GM12872 (cell line): ENCODE measurements at regions not wholly inside any gene's neighbourhood (a gene's known extent, or its start where the extent isn't known, plus 50 kb on each side); places are given as distances from the start of the nearest gene placed in this dataset.
A peak's percentile ranks its signal among the peaks of the same experiment; 100 is the strongest.

ENCODE experiments used
- TF ChIP-seq, protein P1 (sequence below): IDR thresholded peaks from 3 replicates; pipeline ENCODE4 v1.5.1; 2011; ENCODE audit warnings: low read depth, mild to moderate bottlenecking, low read length, moderate library complexity; ENCODE audit not compliant: insufficient read depth

DNA sequence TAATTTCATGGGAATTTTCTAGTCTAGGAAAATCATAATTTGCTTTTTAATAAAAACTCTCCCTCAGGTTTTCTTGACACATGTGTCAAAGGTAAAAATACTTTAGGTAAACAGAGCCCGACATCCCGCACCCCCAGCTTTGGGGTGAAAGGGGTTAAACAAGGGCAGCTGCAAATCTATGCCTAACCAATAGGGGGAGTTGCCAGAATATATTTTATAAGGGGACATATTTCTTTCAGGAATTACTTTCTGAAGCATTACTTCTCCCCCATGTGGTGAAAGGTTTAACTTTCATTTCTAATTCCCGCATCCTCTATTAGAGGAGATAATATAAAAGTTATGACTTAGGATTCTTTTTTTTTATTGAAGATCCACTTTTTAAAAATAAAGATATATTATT is 53.9 kb upstream of the HEPH start:
- TF ChIP-seq, protein P1, sequence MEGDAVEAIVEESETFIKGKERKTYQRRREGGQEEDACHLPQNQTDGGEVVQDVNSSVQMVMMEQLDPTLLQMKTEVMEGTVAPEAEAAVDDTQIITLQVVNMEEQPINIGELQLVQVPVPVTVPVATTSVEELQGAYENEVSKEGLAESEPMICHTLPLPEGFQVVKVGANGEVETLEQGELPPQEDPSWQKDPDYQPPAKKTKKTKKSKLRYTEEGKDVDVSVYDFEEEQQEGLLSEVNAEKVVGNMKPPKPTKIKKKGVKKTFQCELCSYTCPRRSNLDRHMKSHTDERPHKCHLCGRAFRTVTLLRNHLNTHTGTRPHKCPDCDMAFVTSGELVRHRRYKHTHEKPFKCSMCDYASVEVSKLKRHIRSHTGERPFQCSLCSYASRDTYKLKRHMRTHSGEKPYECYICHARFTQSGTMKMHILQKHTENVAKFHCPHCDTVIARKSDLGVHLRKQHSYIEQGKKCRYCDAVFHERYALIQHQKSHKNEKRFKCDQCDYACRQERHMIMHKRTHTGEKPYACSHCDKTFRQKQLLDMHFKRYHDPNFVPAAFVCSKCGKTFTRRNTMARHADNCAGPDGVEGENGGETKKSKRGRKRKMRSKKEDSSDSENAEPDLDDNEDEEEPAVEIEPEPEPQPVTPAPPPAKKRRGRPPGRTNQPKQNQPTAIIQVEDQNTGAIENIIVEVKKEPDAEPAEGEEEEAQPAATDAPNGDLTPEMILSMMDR, result peak; percentile 40; the same call in 2 of the 3 replicates

DNA sequence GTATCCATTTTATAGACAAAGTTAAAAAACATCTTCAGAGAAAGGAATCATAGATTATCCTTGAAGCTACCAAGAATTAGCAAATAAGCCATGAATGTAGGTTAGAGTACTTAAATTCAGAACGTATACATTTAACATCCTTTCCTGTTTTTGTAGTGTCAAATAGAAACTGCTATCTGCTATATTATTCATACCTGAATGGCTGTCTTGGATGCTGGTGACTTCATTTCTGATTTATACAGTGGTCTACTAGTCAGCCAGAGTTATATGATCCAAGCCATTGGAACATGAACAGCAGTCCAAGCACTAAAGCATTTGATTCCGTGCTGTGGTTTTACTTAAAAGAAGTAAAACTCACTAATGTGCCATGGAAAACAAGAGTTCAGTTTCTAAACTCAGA is 58.3 kb upstream of the VSIG4 start:
- TF ChIP-seq, protein P1, result no peak
